ENCODE measurements at regions not wholly inside any gene's neighbourhood (a gene's known extent, or its start where the extent isn't known, plus 50 kb on each side); places are given as distances from the start of the nearest gene placed in this dataset.
"Not testable (repeated sequence)": the region's sequence is repeated elsewhere in the genome, so short reads cannot be mapped to it uniquely, and the experiment has no call there.

GRCh38 chr21:5975719-5976118, 4545.7 kb upstream of the TPTE start:
- DNase-seq (ENCODE audit: low read depth); H3K4me3 ChIP-seq (replicated peaks; ENCODE audit: low read depth, low read length): not testable (repeated sequence)

DNA sequence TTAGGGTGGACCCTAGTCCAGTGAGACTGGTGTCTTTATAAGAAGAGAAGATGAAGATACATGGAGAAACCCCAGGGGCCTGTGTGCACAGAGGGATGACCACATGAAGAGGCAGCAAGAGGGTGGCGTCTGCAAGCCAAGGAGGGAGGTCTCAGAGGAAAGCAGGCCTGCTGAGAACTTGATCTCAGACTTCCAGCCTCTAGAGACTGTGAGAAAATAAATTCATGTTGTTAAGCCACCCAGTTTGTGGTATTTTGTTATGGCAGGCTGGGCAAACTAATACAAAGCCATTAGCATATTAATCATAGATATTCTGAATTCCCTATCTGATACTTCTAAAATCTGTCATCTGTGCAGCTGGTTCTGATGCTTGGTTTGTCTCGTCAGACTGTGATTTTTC, 4523.8 kb upstream of the TPTE start:
- DNase-seq (ENCODE audit: low read depth); H3K4me3 ChIP-seq (replicated peaks; ENCODE audit: low read depth, low read length): not testable (repeated sequence)

- H3K4me3 ChIP-seq (replicated peaks; ENCODE audit: low read depth, low read length); DNase-seq (ENCODE audit: low read depth): not testable (repeated sequence)
Observed at GRCh38 chr21:6015422-6016057, 4505.8 kb upstream of the TPTE start.

GRCh38 chr21:6020460-6020859, 4500.9 kb upstream of the TPTE start:
- H3K4me3 ChIP-seq (replicated peaks; ENCODE audit: low read depth, low read length); DNase-seq (ENCODE audit: low read depth): not testable (repeated sequence)

GRCh38 chr21:6020953-6021716, 4500.2 kb upstream of the TPTE start:
- H3K4me3 ChIP-seq (replicated peaks; ENCODE audit: low read depth, low read length); DNase-seq (ENCODE audit: low read depth): not testable (repeated sequence)

GRCh38 chr21:6021717-6022270, 4499.6 kb upstream of the TPTE start:
- not testable (repeated sequence) for DNase-seq (ENCODE audit: low read depth); H3K4me3 ChIP-seq (replicated peaks; ENCODE audit: low read depth, low read length)

DNA sequence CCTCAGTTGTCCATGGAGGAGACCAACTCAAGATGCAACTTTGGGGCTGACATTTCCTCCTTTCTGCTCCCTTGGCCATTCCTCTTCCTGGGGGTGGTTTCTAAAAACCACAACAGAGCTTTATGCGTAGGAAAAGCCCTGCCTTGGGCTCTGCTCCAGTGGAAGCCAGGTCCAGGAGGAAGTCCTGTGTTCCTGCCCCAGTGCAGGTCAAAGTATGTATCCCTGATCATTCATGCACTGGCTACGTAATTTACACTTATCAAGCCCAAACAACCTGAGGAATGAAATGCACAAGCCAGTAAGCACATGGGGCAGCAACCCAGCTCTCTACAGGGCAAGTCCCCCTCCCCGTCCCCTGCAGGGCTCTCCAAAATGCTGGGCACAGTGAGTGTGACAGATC, 4498.1 kb upstream of the TPTE start:
- H3K4me3 ChIP-seq (replicated peaks; ENCODE audit: low read depth, low read length); DNase-seq (ENCODE audit: low read depth): not testable (repeated sequence)

DNA sequence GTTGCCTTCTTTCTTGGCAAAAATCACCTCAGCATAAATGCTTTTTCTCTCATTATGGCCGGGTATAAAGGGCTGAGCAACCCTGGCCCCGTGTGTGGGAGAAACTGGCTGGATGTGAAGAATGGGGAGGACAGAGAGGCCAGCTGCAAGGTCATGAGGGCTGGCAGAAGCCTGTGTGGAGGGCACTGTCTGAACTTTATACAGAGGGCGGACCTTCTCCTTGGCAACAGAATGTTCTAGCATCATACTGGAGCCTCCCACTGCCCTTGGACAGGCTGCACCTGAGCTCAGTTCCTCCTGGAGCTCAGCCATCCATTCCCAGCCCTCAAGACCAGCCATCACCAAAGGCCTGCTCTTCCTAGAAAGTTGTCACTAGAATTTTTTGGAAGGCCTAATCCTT, 4496.2 kb upstream of the TPTE start:
- not testable (repeated sequence) for H3K4me3 ChIP-seq (replicated peaks; ENCODE audit: low read depth, low read length)

GRCh38 chr21:6027497-6027896, 4493.9 kb upstream of the TPTE start:
- H3K4me3 ChIP-seq (replicated peaks; ENCODE audit: low read depth, low read length); DNase-seq (ENCODE audit: low read depth): not testable (repeated sequence)

More for the DNA sequence above, 4496.2 kb upstream of the TPTE start:
- not testable (repeated sequence) for DNase-seq (ENCODE audit: low read depth)

- H3K4me3 ChIP-seq (replicated peaks; ENCODE audit: low read depth, low read length); DNase-seq (ENCODE audit: low read depth): not testable (repeated sequence)
Observed at GRCh38 chr21:6034124-6034678, 4487.2 kb upstream of the TPTE start.

- H3K4me3 ChIP-seq (replicated peaks; ENCODE audit: low read depth, low read length); DNase-seq (ENCODE audit: low read depth): not testable (repeated sequence)
Observed at GRCh38 chr21:6034820-6035473, 4486.4 kb upstream of the TPTE start.

- not testable (repeated sequence) for H3K4me3 ChIP-seq (replicated peaks; ENCODE audit: low read depth, low read length); DNase-seq (ENCODE audit: low read depth)
Observed at GRCh38 chr21:6035474-6036155, 4485.8 kb upstream of the TPTE start.

DNA sequence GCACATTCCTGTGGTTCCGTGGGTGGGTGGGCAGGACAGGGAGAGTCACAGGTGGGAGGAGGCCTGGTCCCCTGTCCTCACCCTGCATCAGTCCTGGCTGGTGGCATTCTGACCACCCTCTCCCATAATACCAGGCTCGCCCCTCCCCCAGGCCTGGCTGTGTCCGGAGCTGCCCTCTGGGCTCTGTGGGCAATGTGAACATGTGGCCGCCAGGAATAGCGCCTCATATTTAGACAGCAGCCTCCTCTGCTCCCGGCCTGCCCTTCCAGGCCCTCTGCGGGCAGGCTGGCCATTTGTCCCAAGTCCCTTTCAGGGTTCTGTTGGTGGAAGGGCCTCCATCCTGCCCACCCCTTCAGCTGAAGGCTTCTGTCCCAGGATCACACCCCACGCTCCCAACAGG, 4482.2 kb upstream of the TPTE start:
- DNase-seq (ENCODE audit: low read depth); H3K4me3 ChIP-seq (replicated peaks; ENCODE audit: low read depth, low read length): not testable (repeated sequence)

DNA sequence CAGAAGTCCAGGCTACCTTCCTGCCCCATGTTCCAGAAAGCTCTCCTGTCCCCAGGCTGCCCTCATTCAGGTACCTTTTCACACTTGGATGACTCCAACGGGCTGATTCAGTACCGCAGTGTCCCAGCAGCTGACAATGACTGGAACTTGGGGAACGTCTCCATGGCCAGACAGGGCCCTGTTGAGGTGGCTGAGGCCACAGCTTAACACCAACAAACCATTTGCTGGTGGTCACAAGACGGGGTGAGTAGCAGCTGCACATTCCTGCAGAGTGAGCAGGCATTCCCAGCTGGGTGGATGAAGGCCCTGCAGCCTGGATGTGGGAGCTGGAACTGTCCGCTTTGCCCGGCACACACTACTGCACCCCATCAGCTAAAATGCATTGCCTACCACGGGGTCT, 4481.3 kb upstream of the TPTE start:
- not testable (repeated sequence) for H3K4me3 ChIP-seq (replicated peaks; ENCODE audit: low read depth, low read length); DNase-seq (ENCODE audit: low read depth)

DNA sequence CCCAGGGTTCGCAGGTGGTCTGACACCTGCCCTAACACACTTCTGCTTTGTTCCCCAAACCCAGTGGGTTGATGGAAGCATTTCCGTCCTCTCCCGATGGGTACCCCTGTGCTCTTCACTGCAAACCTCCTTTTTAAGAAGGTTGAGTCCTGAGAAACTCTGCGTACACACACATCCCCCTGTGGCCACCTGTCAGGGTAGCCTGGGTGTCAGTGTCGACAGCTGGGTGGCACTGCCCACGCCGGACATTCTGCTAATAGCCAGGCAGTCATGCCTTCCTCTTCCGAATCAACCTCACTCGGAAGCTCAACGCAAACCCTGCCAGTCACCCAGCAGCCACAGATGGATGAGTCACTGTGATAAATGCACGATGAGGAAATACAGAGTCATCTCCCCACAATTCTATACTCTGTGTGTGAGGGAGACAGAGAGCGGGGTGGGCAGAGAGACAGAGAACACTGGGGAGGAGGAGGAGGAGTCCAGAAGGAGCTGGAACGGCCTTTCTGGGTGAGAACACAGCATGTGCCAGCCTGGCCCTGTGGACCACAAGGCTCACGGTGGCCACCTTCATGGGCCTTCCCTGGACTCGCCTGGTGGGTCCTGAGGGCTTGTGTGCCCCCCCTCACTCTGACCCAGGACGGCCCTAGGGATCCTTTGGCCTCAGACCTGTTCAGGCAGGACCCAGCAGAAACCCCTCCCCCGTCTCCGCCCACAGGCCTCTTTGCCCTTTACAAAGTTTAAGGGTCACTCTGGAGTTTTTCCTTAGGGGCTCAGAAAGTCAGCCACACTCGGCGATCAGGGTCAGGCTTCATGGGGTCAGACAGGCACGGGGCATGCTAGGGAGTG, 4477.7 kb upstream of the TPTE start:
- not testable (repeated sequence) for H3K4me3 ChIP-seq (replicated peaks; ENCODE audit: low read depth, low read length); DNase-seq (ENCODE audit: low read depth)

- DNase-seq (ENCODE audit: low read depth); H3K4me3 ChIP-seq (replicated peaks; ENCODE audit: low read depth, low read length): not testable (repeated sequence)
Observed at GRCh38 chr21:6044695-6045094, 4476.7 kb upstream of the TPTE start.

DNA sequence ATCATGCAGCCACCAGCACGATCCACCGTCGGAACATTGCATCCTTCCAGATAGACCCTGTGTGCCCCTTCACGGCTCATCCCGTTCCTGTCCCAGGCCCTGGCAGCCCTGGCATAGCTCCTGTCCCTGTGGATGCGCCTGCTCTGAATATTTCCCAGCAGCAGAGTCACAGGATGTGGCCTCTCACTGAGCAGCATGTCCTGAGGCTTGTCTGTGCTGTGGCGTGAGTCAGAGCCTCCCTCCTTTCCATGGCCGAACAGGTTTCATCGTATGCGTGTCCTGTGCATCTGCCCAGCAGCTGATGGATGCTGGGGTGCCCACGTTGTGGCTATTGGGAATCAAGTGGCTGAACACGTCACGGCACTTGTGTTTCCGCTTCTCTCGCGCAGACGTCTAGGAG, 4471.5 kb upstream of the TPTE start:
- DNase-seq (ENCODE audit: low read depth); H3K4me3 ChIP-seq (replicated peaks; ENCODE audit: low read depth, low read length): not testable (repeated sequence)

- not testable (repeated sequence) for H3K4me3 ChIP-seq (replicated peaks; ENCODE audit: low read depth, low read length); DNase-seq (ENCODE audit: low read depth)
Observed at GRCh38 chr21:6052109-6052508, 4469.3 kb upstream of the TPTE start.
